Astrocyte of the hippocampus (primary cell): ENCODE measurements at regions not wholly inside any gene's neighbourhood (a gene's known extent, or its start where the extent isn't known, plus 50 kb on each side); places are given as distances from the start of the nearest gene placed in this dataset.
A peak's percentile ranks its signal among the peaks of the same experiment; 100 is the strongest.

Experiments used
- DNase-seq: peaks from one replicate; pipeline ENCODE4 v3.0.0; 2011; ENCODE audit warnings: low read depth, low spot score

DNA sequence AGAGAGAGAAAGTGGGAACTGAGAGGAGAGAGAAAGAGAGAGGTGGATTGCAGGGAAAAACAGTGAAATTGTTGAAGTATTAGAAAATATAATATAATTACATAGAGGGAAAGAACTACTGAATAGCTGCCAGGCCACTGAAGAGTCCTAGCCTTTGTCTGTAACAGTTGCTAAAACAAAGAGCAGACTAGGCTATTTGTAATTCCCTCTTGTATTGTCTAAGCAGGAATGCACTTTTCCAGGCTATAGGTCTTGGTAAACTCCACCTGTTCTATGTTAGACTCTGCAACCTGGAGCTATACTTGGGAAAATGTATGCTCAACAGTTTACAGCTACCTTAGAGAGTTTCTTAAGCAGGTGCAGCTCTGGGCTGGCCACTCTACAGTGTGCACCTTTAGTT lies 1063.3 kb downstream of the ADGRL3 start:
- DNase-seq, result no peak

DNA sequence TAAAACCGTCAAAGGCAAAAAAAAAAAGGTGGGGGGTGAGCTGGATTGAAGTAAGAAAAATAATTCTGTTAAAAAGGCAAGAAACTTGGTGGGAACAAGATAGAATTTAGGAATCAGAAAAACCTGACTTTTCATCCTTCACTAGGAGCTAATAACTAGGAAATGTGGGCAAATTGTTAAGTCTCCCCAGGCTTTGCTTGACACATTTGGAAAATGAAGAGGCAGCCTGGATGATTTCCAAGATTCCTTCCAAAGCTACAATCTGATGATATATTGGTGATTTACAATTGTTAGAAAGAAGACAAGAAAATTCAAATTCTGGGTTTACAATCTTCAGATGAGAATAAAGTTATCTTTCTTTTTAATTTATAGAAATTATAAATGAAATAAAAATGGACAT lies 1062.5 kb downstream of the ADGRL3 start:
- no peak for DNase-seq

DNA sequence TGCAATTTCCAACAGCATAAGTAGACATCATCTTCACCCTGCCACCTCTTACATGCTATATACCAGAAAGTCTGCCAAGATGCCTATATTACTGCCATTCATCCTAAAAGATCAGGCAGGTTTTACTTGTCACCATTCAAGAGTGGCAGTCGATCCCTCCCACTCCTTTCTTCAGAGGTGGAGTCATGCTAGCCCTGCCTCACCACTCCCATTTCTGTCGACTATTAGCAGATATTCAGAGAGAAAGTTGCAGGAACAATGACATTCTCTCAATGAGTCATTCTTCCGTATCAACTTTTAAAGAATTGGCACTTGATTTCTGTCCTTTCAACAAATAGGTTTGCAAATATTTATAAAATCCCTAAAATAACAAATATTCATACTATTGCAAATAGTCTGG lies 1060.1 kb downstream of the ADGRL3 start:
- DNase-seq, result no peak

DNA sequence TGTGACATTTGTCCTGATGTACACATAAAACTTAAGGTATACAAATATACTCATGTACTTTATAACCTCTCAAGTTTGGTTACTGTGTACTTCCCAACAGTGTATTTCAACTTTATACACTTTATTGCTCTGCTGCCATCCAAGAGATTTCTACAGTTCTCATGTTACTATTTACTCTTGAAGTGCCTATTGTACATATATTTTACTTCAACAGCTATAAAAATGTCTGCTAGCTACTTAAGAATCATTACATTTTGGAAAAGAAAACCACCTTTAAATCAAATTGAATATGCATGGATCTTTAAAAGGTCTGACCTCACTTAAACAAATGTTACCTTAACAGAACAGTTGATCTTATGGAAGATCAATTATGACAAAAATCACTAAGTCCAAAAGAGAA lies 1056.4 kb downstream of the ADGRL3 start:
- DNase-seq, result no peak

DNA sequence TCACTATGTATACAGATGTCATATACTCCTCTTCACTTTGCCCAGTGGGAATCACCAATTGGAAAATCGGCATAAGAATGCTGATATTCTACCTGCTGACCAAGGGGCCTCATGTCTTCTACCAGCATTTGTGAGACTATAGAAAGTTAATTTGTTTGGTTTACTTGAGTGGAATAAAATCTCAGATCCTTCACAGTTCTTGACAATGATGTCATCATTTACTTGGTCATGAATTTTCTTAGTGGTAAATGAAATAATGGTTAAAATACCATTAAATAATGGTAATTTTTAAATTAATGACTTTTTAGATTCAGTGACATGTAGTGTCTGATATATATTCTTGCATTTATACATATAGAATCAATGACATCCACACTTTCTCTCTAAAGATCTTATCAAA lies 1052.6 kb downstream of the ADGRL3 start:
- no peak for DNase-seq

DNA sequence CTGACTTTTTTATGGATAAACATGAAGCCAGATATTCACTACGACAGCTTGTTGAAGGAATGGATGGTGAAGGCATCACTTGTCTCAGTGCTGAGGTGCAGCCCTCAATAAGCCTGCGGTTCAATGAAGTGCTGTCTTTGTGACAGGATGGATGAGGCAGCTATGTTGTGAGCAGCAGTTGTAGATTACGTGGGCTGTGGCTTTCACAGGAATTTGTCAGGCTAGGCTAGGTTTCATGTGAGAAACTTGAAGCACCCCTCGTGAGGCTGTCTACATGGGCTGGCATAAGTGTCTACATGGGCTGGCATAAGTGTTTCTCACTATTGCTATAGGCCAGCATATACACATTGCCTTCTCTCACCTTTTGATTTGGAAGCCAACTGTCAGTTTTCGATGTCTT lies 1050.0 kb downstream of the ADGRL3 start:
- DNase-seq, result no peak

DNA sequence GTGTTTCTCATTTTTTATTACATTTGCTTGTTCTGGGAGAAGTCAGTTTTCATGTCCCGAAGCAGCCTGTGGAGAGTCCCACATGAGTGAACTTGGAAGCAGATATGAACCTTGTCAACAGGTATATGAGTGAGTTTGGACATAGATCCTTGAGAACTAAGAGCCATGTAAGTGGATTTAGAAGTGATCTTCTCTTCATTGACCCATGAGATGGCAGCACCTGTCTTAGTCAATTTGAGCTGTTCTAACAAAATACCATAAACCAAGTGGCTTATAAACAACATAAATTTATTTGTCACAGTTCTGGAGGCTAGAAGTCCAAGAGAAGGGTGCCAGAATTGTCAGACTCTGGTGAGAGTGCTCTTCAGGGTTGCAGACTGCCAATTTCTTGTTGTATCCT lies 1043.8 kb downstream of the ADGRL3 start:
- DNase-seq, result no peak

DNA sequence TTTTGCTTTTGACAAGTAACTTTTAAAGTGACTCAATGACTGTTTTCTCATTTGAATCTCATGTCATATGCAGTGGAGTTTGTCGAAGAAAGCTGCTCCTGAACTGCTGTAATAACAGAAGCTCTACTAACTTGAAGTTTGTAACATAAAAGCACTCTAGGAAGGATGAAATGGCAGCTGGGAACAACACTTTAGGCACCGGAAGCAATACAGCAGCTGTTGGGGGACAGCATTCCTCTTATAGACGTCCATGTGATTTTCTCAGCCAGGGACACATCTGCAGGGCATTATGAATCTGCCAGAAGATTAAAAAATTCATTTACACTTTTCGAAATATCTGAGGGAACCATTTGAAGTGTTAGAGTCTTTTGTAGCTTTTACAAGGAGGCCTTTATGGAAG lies 1035.8 kb downstream of the ADGRL3 start:
- DNase-seq, result no peak

DNA sequence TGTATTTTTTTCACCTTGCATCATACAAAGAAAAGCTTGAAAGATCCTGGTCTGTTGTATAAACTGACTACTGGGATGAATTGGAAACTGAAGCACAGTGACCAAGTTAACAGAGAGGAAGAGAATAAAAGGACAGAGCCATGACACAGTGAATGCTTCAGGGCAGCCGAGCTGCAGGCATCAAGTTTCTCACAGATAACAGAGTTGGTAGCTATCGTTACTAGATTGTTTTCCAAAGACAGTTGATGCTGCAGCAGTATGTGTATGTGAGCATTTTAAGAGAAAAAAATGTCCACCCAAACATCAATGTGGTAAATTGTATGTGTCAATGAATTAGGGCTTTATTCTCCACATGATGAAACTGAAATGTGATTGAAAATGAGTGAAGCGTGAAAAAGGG lies 1032.7 kb downstream of the ADGRL3 start:
- DNase-seq, result no peak

DNA sequence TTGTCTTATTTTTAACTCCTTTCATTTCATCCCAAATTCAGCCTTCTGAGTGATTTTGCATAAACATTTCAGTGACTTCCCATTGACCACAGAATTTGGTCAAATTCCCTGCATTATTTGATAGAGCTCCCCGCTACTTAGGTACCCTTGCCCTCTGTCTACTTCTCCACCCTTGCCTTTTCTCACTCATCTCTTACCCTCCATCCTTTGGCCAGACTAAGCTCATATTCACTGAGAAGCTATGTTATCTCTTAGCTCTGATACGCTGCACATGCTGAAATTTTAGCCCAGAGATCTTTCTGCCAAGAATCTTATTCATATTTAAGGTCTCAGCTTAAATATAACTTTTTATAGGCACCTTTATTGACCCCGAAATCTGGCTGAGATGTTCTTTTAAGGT lies 1031.9 kb downstream of the ADGRL3 start:
- DNase-seq, result no peak

DNA sequence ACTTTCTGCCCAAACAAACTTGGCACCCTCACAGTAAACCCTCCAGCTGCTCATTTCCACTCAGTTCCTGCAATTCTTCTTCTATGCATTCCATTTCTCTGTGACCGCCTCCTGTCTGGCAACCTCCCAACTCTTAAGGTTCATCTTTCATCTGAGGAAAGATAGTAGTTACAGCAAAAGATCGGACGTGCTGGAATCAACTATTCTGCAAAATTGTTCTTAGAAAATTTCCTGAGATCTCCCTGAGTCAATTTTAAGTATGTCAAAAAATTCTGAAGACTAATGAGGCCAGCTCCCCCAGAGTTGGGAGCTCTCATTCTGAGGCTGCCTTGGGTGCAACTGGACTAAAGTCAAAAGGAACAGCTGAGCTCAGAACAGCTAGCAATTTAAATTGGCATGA lies 1026.0 kb downstream of the ADGRL3 start:
- DNase-seq, result peak; percentile 23

DNA sequence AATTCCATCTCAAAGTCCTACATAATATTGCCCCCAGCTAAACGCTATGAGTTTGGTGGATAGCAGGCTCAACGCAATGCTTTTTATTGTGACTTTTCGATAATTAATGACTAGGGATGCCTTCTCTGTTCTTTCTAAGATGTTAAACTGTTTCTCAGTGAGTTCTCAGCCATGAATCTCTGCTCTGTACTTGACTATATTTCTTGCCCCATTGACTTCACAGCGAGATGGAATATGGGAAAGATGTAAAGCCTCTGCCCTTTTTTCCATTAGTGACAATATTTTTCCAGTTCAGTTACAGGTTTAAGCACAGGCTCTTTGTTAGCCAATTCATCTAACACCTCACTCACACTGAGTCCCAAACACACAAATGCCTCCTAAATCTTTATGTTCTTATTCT lies 1022.0 kb downstream of the ADGRL3 start:
- no peak for DNase-seq

DNA sequence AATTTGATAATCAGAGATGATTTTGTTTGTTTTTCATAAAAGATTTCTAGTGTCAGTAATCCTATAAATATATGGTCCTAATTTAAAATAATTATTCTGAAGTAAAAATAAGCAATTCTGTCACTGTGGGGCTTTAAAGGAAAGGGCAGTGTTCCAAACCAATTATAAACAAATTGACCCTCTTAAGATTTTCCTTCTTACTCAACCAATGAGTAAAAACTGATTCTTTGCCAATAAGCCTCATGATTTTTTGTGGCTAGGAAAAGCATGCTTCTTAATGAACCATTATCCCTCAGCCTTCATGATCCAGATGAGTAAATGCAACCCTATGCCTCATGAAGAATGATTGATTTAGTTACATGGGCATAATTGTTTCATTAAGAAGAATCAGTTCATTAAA lies 1010.4 kb downstream of the ADGRL3 start:
- peak; percentile 49 for DNase-seq

DNA sequence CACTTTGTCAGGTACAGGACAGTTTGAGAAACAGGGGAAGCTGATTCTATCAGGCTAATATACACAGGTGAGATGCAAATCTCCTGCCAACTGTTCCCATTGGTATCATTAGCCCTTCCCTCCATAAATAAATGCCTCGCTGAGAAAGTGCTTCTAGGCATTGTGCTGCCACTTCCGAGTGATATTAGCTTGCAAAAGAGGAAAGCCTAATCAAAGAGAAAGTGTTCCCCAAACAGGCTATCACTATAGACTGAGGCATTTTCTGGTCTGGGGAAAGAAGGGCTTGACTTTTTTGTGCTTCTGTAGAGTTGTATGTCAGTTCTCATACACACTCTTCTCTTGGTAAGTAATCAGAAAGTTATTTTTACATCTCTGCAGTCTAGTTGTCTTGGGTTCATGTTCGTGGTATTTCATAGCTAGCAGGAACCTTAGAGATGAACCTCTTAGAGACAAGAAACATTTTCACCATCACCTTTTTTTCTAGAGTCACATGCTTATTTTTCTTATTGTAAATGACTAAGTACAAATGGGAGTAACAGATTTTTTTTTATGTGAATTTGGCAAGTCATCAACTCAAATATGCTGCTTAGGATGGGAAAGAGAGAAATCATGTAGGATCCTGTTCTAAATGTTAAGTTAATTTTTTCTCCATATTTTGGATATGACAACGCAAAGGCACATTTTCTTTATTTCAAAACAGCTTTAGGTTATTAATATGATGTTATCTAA lies 1009.8 kb downstream of the ADGRL3 start:
- DNase-seq, result no peak

DNA sequence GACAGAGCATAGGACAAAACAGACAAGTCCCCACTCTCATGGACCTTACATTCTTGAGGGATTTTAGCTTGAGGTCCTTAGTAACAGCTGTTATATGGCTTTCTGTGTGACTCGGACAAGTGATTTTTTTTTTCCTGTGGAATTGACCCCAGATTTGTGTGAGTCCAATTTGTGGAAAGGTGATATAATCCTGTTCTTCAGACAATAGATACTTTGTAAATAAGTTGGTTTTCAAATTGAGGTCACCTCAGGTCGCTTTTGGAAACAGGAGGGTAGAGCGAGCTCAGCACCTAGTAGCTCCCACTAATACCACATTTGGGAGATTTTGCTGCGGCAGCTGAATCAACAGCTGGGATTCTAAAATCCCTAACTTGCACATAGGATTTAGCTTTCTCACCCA lies 1008.8 kb downstream of the ADGRL3 start:
- DNase-seq, result no peak

DNA sequence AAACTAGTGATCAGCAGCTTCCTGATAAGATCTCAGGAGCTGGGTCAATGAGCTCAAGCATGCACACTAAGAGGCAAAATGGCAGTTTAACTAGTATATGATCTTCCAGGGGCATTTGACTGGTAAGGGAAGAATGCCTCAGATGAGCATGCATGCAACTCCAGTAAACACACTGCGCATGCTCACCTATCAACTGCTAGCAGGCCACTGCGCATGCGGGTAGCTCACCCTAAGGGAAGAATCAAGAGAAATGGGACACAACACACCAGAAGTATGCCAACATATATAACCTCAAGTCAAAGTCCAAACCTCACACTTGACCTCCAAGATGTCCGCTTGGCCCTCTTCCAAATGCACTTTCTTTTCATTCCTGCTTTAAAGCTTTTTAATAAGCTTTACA lies 1004.0 kb downstream of the ADGRL3 start:
- no peak for DNase-seq

DNA sequence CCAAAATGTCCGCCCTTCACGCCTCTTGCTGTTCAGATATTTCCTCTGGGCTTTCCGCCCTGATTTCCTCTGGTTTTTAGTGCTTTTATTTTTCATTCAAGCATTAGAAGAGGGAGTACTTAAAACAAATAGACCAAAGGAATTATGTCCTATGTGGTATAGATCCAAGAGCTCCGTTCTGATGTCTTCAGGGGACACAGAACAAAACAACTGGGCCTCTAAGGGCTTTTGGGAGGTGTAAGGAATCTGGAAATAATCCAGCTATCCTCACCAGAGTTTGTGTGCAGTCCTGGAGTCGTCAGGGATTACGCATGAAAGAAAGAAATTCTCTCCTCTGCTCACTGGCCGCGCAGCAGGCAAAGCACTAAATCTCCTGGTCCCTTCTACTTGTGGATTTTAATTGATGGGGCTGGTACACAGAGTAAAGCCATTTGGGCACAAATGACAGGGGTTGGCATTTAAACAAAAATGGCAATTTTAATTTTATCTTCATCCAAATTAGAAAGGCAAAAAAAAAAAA lies 999.2 kb downstream of the ADGRL3 start:
- DNase-seq, result peak; percentile 25

DNA sequence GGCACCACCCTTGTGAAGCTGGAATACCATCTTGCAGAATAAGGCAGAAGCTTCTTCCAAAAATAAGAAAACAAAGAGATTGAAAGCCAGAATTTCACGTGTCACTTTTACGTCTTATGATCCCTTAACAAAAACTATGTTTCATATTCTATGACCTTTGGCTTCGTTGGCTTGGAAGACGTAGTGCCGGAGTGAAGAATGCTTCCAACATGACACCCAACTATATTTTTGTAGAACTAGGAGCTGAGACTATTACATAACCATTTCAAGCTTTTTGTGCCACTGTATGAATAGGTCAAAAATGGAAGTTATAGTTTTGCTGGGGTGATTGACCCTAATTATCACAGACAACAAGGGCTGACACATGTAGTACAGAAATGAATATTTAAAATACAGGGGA lies 996.2 kb downstream of the ADGRL3 start:
- no peak for DNase-seq

DNA sequence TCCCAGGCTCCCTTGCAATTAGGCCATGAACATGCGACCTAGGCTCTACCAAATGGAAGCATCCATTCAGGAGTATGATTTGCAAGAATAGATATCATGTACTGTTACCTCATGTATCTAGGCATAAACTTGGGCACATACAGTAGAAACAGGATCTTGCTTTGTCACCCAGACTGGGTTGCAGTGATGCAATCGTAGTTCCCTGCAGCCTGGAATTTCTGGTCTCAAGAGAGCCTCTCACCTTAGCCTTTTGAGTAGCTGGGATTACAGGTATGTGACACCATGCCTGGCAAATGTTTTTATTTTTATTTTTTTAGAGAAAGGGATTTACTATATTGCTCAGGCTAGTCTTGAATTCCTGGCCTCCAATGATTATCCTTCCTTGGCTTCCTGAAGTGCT lies 994.2 kb downstream of the ADGRL3 start:
- DNase-seq, result no peak

DNA sequence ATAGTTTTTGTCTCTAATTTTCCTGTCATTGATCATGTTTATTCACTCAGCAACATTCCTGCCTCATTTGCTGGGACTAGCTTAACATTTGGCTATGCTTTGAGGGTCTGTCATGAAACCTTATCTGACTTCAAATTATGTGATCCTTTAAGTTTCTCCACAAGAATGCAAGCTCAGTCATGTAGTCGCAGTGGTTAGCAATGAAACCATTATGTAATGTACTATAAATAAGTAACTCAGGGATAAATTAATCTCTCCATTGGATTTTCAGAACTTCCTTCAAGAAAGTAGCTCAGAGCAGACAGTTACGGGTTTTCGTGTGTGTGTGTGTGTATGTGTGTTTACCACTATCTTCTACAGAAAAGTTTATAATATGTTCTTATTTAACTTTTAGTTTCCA lies 993.6 kb downstream of the ADGRL3 start:
- DNase-seq, result peak; percentile 10

DNA sequence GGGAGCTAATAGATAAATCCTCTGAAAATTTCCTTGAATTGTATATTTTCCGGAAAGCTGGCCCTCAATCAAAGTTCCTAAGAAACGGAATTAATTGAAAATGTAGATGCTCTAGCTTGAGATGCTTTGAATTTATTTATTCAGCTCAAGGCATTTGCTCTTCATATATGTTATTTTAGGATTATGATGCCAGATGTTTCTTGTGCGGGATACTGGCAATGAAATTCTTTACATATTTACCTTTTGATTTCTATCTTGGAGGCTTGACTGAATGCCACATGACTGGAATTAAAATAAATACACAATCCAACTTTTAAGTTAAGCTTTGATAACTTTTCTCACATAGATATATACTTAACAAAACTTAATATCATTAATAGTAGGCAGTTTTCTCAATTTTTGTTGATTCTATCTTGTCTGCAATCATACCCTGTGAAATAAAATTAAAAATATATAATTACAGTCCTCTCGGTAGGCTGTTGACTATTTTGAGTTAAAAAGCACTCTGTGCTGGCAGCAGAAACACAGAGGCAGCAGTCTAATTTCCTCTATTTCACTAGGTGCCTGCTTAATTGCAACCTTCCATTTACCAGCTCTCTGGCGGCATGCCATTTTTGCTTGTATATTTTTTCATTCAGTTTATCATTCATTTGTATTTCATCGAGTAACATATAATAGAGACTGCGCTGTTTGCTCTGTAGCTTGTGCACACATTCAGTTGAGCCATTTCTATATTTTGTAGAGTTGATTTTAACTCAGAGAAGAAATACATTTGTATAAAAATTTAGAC lies 991.5 kb downstream of the ADGRL3 start:
- DNase-seq, result no peak

DNA sequence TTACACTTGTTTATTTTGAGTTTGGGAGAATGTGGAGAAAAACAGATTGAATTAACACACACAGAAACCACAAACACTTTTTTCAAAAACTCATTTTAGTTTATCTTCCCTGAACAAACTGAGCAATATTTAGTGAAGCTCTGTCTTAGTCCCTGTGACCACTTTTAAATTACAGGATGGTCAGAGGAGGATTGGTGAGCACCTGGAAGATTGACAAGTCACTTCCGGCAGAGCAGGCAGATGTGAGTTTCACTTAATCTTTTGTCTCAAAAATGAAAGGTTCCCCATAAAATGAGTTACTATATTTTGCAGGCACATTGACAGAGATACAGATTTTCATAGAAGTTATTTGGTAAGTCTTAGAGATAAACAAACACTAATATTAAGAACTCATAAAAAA lies 970.1 kb downstream of the ADGRL3 start:
- DNase-seq, result no peak

DNA sequence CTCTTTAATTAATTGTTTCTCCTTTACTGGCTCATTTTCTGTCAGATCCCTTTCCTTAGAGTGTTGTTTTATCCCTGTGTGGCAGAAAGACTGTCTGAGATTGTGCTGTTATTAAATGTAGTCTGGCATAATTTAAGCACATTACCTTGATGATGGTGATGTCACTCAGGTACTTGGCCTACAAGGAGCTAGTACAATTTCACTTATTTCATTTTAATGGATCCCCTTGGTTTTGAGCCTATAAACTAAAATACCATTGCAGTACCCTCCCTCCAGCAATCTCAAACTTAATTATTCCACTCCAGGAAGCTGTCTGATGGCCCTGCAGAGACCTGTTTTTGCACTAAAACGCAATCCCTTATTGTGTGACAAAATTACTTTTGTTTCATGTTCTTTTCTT lies 968.6 kb downstream of the ADGRL3 start:
- DNase-seq, result no peak
